ENCODE measurements at regions not wholly inside any gene's neighbourhood (a gene's known extent, or its start where the extent isn't known, plus 50 kb on each side); places are given as distances from the start of the nearest gene placed in this dataset.

GRCh38 chr14:89007906-89008305 is 183.5 kb downstream of the TTC8 start:
- intact Hi-C loops (cut with DNase I): no loop called here
- H3K36me3 ChIP-seq: no peaks in the 10 kb centered on the region
- H3K27ac ChIP-seq: no peak overlapping the region

GRCh38 chr14:89011355-89012281 is 187.2 kb downstream of the TTC8 start:
- TF ChIP-seq CTCF (IDR thresholded peaks at IDR 0.05): no peak
- TF ChIP-seq POLR2A (IDR thresholded peaks at IDR 0.05): no peak
- intact Hi-C loops (cut with DNase I): no loop called here
- Histone ChIP-seq H3K4me3 (peak overlapping the region; percentile 14 to 38 (median 35)), H3K27ac (peak overlapping the region in 1 of 3 donors; percentile 6), H3K36me3 (no peaks in the 10 kb centered on the region), H3K9me3 (no peaks in the 10 kb centered on the region), H3K27me3 (no peaks in the 10 kb centered on the region), H3K4me1 (no peaks in the 10 kb centered on the region)
- DNase-seq (no peak), ATAC-seq (peak; percentile 30 to 68 (median 58))
- WGBS (ENCODE audit: insufficient coverage, low coverage, low lambda C conversion rate, missing lambda C conversion rate): 49% methylated on average over 10 of the region's 10 CpGs

More at GRCh38 chr14:89007906-89008305, 183.5 kb downstream of the TTC8 start:
- H3K27me3 ChIP-seq: no peaks in the 10 kb centered on the region
- H3K4me3 ChIP-seq: no peak overlapping the region
- TF ChIP-seq CTCF (IDR thresholded peaks at IDR 0.05) (no peak), POLR2A (IDR thresholded peaks at IDR 0.05) (no peak)
- DNase-seq (no peak), ATAC-seq (no peak)
- no peaks in the 10 kb centered on the region for H3K4me1 ChIP-seq
- H3K9me3 ChIP-seq: no peaks in the 10 kb centered on the region

GRCh38 chr14:89012282-89013097 is 188.0 kb downstream of the TTC8 start:
- intact Hi-C loops (cut with DNase I): no loop called here

GRCh38 chr14:89013098-89013504 is 188.7 kb downstream of the TTC8 start:
- peaks cover 0 to 5% (median 0%) of the 10 kb centered on the region in 4 donors for H3K4me1 ChIP-seq
- ATAC-seq (peak in 3 of 4 donors; percentile 14 to 61 (median 17)), DNase-seq (no peak)
- 48% methylated on average over 5 of the region's 7 CpGs for WGBS (ENCODE audit: insufficient coverage, low coverage, low lambda C conversion rate, missing lambda C conversion rate)
- no peaks in the 10 kb centered on the region for H3K27me3 ChIP-seq
- no peak overlapping the region for H3K27ac ChIP-seq
- no peaks in the 10 kb centered on the region for H3K36me3 ChIP-seq
- intact Hi-C loops (cut with DNase I): no loop called here
- TF ChIP-seq CTCF (IDR thresholded peaks at IDR 0.05) (peak in 1 of 4 donors; percentile 37), POLR2A (IDR thresholded peaks at IDR 0.05) (no peak)
- H3K9me3 ChIP-seq: no peaks in the 10 kb centered on the region
- no peak overlapping the region for H3K4me3 ChIP-seq

More at GRCh38 chr14:89012282-89013097, 188.0 kb downstream of the TTC8 start:
- no peaks in the 10 kb centered on the region for H3K27me3 ChIP-seq
- no peak for DNase-seq
- no peaks in the 10 kb centered on the region for H3K9me3 ChIP-seq
- H3K4me3 ChIP-seq: peak overlapping the region; percentile 14 to 38 (median 35)
- H3K4me1 ChIP-seq: peaks cover 0 to under 1% (median 0%) of the 10 kb centered on the region in 4 donors
- H3K27ac ChIP-seq: peak overlapping the region in 1 of 3 donors; percentile 6
- WGBS (ENCODE audit: insufficient coverage, low coverage, low lambda C conversion rate, missing lambda C conversion rate): 29% methylated on average over 14 of the region's 14 CpGs
- TF ChIP-seq CTCF (IDR thresholded peaks at IDR 0.05): no peak
- H3K36me3 ChIP-seq: no peaks in the 10 kb centered on the region
- peak in 2 of 4 donors; percentile 34 to 45 for ATAC-seq

All from right lobe of liver (tissue), 6 donors.